ENCODE measurements at regions not wholly inside any gene's neighbourhood (a gene's known extent, or its start where the extent isn't known, plus 50 kb on each side); places are given as distances from the start of the nearest gene placed in this dataset.
"Not testable (repeated sequence)": the region's sequence is repeated elsewhere in the genome, so short reads cannot be mapped to it uniquely, and the experiment has no call there.

DNA sequence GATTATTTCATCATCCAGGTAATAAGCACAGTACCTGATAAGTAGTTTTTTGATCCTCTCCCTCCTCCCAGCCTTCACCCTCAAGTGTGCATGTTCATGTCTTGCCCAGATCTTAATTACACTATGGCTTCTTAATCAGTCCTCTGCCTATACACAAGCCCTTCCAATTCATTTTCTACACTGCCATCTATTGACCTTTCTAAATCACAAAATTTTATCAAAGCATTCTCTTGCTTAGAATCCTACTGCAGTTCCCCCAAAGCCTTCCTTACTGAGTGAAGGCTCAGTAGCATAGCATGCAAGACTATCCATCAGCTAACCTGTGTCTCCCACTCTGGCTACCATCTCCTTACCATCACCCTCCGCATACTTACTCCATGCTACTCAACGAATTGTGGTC, 51.3 kb downstream of the ASAH2 start:
- H3K36me3 ChIP-seq (ENCODE audit: low read depth, low read length); DNase-seq; H4K20me1 ChIP-seq (ENCODE audit: low read length); H2AFZ ChIP-seq (ENCODE audit: low read length); H3K4me2 ChIP-seq (ENCODE audit: low read length); CTCF ChIA-PET; BruUV-seq (replicated peaks); intact Hi-C loops (cut with micrococcal nuclease); POLR2A ChIA-PET (ENCODE audit: unreplicated experiment); H3F3A ChIP-seq (ENCODE audit: low read length, unreplicated experiment); H3K9me2 ChIP-seq (replicated peaks; ENCODE audit: low read length); H3K9ac ChIP-seq (ENCODE audit: low read length); H3K4me3 ChIP-seq (ENCODE audit: low read length); H3K9me3 ChIP-seq (ENCODE audit: low read length); H3K27ac ChIP-seq (ENCODE audit: low read length); H3K4me1 ChIP-seq (ENCODE audit: insufficient read depth, low read length); H3K79me2 ChIP-seq (ENCODE audit: low read length): not testable (repeated sequence)
- ATAC-seq: peak; percentile 80
- TF ChIP-seq, protein P1, sequence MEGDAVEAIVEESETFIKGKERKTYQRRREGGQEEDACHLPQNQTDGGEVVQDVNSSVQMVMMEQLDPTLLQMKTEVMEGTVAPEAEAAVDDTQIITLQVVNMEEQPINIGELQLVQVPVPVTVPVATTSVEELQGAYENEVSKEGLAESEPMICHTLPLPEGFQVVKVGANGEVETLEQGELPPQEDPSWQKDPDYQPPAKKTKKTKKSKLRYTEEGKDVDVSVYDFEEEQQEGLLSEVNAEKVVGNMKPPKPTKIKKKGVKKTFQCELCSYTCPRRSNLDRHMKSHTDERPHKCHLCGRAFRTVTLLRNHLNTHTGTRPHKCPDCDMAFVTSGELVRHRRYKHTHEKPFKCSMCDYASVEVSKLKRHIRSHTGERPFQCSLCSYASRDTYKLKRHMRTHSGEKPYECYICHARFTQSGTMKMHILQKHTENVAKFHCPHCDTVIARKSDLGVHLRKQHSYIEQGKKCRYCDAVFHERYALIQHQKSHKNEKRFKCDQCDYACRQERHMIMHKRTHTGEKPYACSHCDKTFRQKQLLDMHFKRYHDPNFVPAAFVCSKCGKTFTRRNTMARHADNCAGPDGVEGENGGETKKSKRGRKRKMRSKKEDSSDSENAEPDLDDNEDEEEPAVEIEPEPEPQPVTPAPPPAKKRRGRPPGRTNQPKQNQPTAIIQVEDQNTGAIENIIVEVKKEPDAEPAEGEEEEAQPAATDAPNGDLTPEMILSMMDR (conservative IDR thresholded peaks at IDR 0.05; ENCODE audit: low read depth, low read length): 0 out of 2 replicates have a peak, but pooled peaks have one; percentile 10
- H3K27me3 ChIP-seq (ENCODE audit: low read length): peaks cover 41% of the 10 kb centered on the region

DNA sequence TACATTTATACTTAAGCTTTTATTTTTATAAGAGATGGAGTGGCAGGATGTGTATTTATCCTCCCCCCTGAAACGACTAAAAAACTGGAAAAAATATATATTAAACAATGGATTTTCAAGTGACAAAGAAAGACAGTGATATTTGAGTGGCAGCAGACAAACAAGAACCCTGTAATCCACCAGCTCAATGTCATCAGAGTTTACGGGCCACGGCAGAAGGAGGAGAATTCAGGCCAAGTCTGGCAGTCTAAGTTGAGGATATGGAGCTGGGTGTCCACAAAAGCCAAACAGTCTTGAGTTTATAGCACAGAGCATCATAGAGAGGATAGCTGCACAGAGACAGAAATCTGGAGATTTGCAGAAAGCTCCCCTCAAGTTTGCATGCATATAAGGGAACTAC, 58.2 kb downstream of the ASAH2 start:
- H2AFZ ChIP-seq (ENCODE audit: low read length); H3K27me3 ChIP-seq (ENCODE audit: low read length); H3F3A ChIP-seq (ENCODE audit: low read length, unreplicated experiment); H3K27ac ChIP-seq (ENCODE audit: low read length); POLR2A ChIA-PET (ENCODE audit: unreplicated experiment); H3K4me2 ChIP-seq (ENCODE audit: low read length); H3K79me2 ChIP-seq (ENCODE audit: low read length); H3K36me3 ChIP-seq (ENCODE audit: low read depth, low read length); CTCF ChIA-PET; H3K4me1 ChIP-seq (ENCODE audit: insufficient read depth, low read length); intact Hi-C loops (cut with micrococcal nuclease); BruUV-seq (replicated peaks); H3K9me3 ChIP-seq (ENCODE audit: low read length); H3K9ac ChIP-seq (ENCODE audit: low read length); H4K20me1 ChIP-seq (ENCODE audit: low read length); H3K9me2 ChIP-seq (replicated peaks; ENCODE audit: low read length); H3K4me3 ChIP-seq (ENCODE audit: low read length): not testable (repeated sequence)
- peak; percentile 2 for DNase-seq
- ATAC-seq: peak; percentile 98

Measured in PC-3 (cell line).